Spleen (tissue), 11 donors: ENCODE measurements at regions not wholly inside any gene's neighbourhood (a gene's known extent, or its start where the extent isn't known, plus 50 kb on each side); places are given as distances from the start of the nearest gene placed in this dataset.

Source experiments
- DNase-seq: peaks from one replicate; pipeline ENCODE4 v3.0.0-alpha.2; 2020
- H3K27ac ChIP-seq, 8 donors: fragments of 200-600 bp; sonication (generic) in 7 of 8; 1 replicate in 4 of 8; 2 replicates in 4 of 8; pipeline versions ENCODE4 v1.5.0 to v1.8.0; 2016 to 2021; ENCODE audit warnings: inconsistent platforms in 4 of 8, mild to moderate bottlenecking in 4 of 8, moderate library complexity in 1 of 8
- H3K27me3 ChIP-seq, 7 donors: fragments of 200-600 bp; sonication (generic) in 6 of 7; replicated peaks in 1 of 7; 1 replicate in 4 of 7; 2 replicates in 3 of 7; pipeline versions ENCODE4 v1.5.0 to v1.8.0; 2016 to 2021; ENCODE audit warnings: inconsistent platforms in 3 of 7, mild to moderate bottlenecking in 1 of 7
- H3K36me3 ChIP-seq, 6 donors: fragments of 200-600 bp; sonication (generic) in 5 of 6; 1 replicate in 4 of 6; 2 replicates in 2 of 6; pipeline versions ENCODE4 v1.5.0 to v1.8.0; 2016 to 2021; ENCODE audit warnings: inconsistent platforms in 2 of 6
- H3K4me1 ChIP-seq, 6 donors: fragments of 200-600 bp; sonication (generic) in 5 of 6; 1 replicate in 3 of 6; 2 replicates in 3 of 6; pipeline versions ENCODE4 v1.5.0 to v1.8.0; 2016 to 2021; ENCODE audit warnings: inconsistent platforms in 3 of 6
- H3K4me3 ChIP-seq, 8 donors: fragments of 200-600 bp; sonication (generic) in 7 of 8; 1 replicate in 4 of 8; 2 replicates in 4 of 8; pipeline versions ENCODE4 v1.5.0 to v1.8.0; 2016 to 2021; ENCODE audit warnings: inconsistent platforms in 4 of 8, mild to moderate bottlenecking in 4 of 8, moderate library complexity in 2 of 8
- H3K9me3 ChIP-seq, 8 donors: fragments of 200-600 bp; sonication (generic) in 7 of 8; 1 replicate in 4 of 8; 2 replicates in 4 of 8; pipeline versions ENCODE4 v1.5.0 to v1.8.0; 2016 to 2021; ENCODE audit warnings: inconsistent platforms in 4 of 8
- CTCF ChIP-seq, 11 experiments: fragments of 200-600 bp in 7 of 11; fragments of 450-650 bp in 4 of 11; sonication (generic) in 4 of 11; IDR thresholded peaks in 8 of 11; conservative IDR thresholded peaks in 3 of 11; 1 replicate in 7 of 11; 2 replicates in 4 of 11; pipeline versions ENCODE4 v1.4.0 to v1.8.0; 2016 to 2021; ENCODE audit warnings: antibody characterized with exemption in 11 of 11, inconsistent platforms in 4 of 11, mild to moderate bottlenecking in 1 of 11
- POLR2A ChIP-seq, 3 donors: fragments of 450-650 bp; IDR thresholded peaks; one replicate each; pipeline ENCODE4 v1.5.1; 2017; ENCODE audit warnings: antibody characterized with exemption in 3 of 3, mild to moderate bottlenecking in 1 of 3
- POLR2AphosphoS5 ChIP-seq, 3 donors: sonication (generic); formaldehyde crosslinking; IDR thresholded peaks; one replicate each; pipeline ENCODE4 v1.5.1; 2017; ENCODE audit warnings: antibody characterized with exemption in 3 of 3
- WGBS, 5 donors: extraction: QIAGEN DNeasy Blood & Tissue Kit in 3 of 5; methylation state at CpG; one replicate each; pipeline versions ENCODE4 v1.1.5 to v1.1.7; 2013 to 2018; 5-methylcytosine and 5-hydroxymethylcytosine counted together
- intact Hi-C: fragments of 100-400 bp; cut with DNase I; formaldehyde crosslinking; loops from one replicate; pipeline ENCODE4 v1.15.0; 2023; ENCODE audit warnings: low total_unique reads
- donor health status: healthy with polysubstance abuse.
- donor health status: DM: no; HTN: no; CAD: no; lungs with moderate emphysema.
- donor health status: DM: no; HTN: no; CAD: no.
- donor health status: Bipolar disorder and iron deficiency.
- donor health status: healthy.
- donor health status: DM: no; HTN: no; CAD: no.
- donor health status: DM: yes; HTN: yes; CAD: no.

GRCh38 chr2:129231924-129232323 lies 747.5 kb upstream of the RAB6C start:
- DNase-seq, result no peak
- 74 to 83% (median 76%) methylated on average over 7 of the region's 7 CpGs for WGBS, 5 donors
- no peaks in the 10 kb centered on the region for H3K27me3 ChIP-seq
- intact Hi-C loops, result no loop called here
- no peak for TF ChIP-seq POLR2A (IDR thresholded peaks at IDR 0.05)
- TF ChIP-seq CTCF (IDR thresholded peaks at IDR 0.05 in 8 of 11, conservative IDR thresholded peaks at IDR 0.05 in 3 of 11), result no peak
- TF ChIP-seq POLR2AphosphoS5 (IDR thresholded peaks at IDR 0.05), result no peak
- H3K36me3 ChIP-seq, result no peaks in the 10 kb centered on the region
- no peak overlapping the region for H3K27ac ChIP-seq
- H3K4me3 ChIP-seq, result no peak overlapping the region
- no peaks in the 10 kb centered on the region for H3K4me1 ChIP-seq
- peaks cover 0 to 13% (median 6%) of the 10 kb centered on the region in 8 donors for H3K9me3 ChIP-seq

GRCh38 chr2:129233166-129233565 lies 746.3 kb upstream of the RAB6C start:
- intact Hi-C loops, result no loop called here
- DNase-seq, result no peak
- H3K9me3 ChIP-seq, result peaks cover 0 to 14% (median 6%) of the 10 kb centered on the region in 8 donors
- no peaks in the 10 kb centered on the region for H3K36me3 ChIP-seq
- H3K27ac ChIP-seq, result no peak overlapping the region
- TF ChIP-seq POLR2AphosphoS5 (IDR thresholded peaks at IDR 0.05), result no peak
- TF ChIP-seq CTCF (IDR thresholded peaks at IDR 0.05 in 8 of 11, conservative IDR thresholded peaks at IDR 0.05 in 3 of 11), result no peak
- TF ChIP-seq POLR2A (IDR thresholded peaks at IDR 0.05), result no peak
- no peaks in the 10 kb centered on the region for H3K4me1 ChIP-seq
- no peak overlapping the region for H3K4me3 ChIP-seq
- 82 to 94% (median 87%) methylated on average over 8 to 9 of the region's 9 CpGs for WGBS, 5 donors
- H3K27me3 ChIP-seq, result no peaks in the 10 kb centered on the region

- H3K4me1 ChIP-seq, result no peaks in the 10 kb centered on the region
- TF ChIP-seq CTCF (IDR thresholded peaks at IDR 0.05 in 8 of 11, conservative IDR thresholded peaks at IDR 0.05 in 3 of 11) (no peak), POLR2AphosphoS5 (IDR thresholded peaks at IDR 0.05) (no peak), POLR2A (IDR thresholded peaks at IDR 0.05) (no peak)
- no peaks in the 10 kb centered on the region for H3K27me3 ChIP-seq
- peaks cover 0 to 14% (median 6%) of the 10 kb centered on the region in 8 donors for H3K9me3 ChIP-seq
- intact Hi-C loops, result no loop called here
- H3K27ac ChIP-seq, result no peak overlapping the region
- DNase-seq, result no peak
- WGBS, 5 donors, result 39 to 56% (median 51%) methylated on average over 6 of the region's 6 CpGs
- H3K36me3 ChIP-seq, result no peaks in the 10 kb centered on the region
- no peak overlapping the region for H3K4me3 ChIP-seq
Measured at GRCh38 chr2:129233751-129234406, 745.6 kb upstream of the RAB6C start.

- no peak overlapping the region for H3K4me3 ChIP-seq
- H3K27me3 ChIP-seq, result no peaks in the 10 kb centered on the region
- peaks cover 0 to 14% (median 6%) of the 10 kb centered on the region in 8 donors for H3K9me3 ChIP-seq
- no peak for DNase-seq
- H3K4me1 ChIP-seq, result no peaks in the 10 kb centered on the region
- no peak overlapping the region for H3K27ac ChIP-seq
- intact Hi-C loops, result no loop called here
- TF ChIP-seq POLR2AphosphoS5 (IDR thresholded peaks at IDR 0.05), result no peak
- no peak for TF ChIP-seq POLR2A (IDR thresholded peaks at IDR 0.05)
- no peak for TF ChIP-seq CTCF (IDR thresholded peaks at IDR 0.05 in 8 of 11, conservative IDR thresholded peaks at IDR 0.05 in 3 of 11)
- no peaks in the 10 kb centered on the region for H3K36me3 ChIP-seq
Measured at GRCh38 chr2:129236601-129237000, 742.9 kb upstream of the RAB6C start.
